NCI-H1417 (cell line): ENCODE measurements at regions not wholly inside any gene's neighbourhood (a gene's known extent, or its start where the extent isn't known, plus 50 kb on each side); places are given as distances from the start of the nearest gene placed in this dataset.
A peak's percentile ranks its signal among the peaks of the same experiment; 100 is the strongest.
"Not testable (repeated sequence)": the region's sequence is repeated elsewhere in the genome, so short reads cannot be mapped to it uniquely, and the experiment has no call there.

ENCODE experiments used
- DNase-seq, 3 experiments: peaks; one replicate each; lab custom pipeline; 2025; lab: John Stamatoyannopoulos, UW

DNA sequence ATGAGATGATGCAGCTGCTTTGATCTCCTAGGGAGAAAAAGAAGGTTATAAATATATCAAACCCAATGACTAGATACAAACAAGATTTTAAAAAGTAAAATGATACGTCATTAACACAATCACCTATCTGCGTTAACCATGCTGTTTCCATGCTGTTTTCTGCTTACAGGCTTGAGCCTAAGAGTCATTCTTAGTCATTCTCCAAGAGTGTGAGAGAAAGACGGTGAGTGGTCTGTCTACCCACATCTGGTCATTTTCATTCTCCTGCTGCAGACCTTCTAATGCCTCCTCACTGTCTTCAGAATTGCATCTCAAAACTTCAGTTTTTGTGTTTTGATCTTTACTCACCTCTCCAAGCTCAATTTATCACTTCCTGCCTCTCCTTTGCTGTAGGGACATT, 98.0 kb upstream of the ELMO1 start:
- no peak for DNase-seq

- peak in 1 of 3 experiments; percentile 19 for DNase-seq
These were observed 100.6 kb upstream of the ELMO1 start for GRCh38 chr7:37549076-37549931.

GRCh38 chr7:37550426-37550825, 101.8 kb upstream of the ELMO1 start:
- DNase-seq = no peak

DNA sequence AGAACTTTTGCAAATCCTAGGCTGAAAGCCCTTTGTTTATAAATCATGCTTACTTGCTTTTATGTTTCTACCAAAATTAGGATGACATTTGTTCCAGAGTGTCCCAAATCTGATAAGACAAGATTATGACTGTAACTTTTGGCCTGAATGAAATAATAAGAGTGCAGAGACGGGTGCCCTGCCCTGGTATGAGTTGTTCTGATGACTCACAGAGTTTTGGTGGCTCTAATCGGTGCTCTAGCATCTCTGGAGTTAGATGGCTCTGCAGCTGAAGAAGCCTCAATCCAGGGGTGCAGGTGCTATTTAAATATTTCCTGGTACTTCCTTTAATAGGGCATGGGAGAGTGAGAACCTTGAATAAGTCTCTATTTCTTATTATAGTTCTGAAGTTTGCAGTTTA, 102.2 kb upstream of the ELMO1 start:
- no peak for DNase-seq

DNA sequence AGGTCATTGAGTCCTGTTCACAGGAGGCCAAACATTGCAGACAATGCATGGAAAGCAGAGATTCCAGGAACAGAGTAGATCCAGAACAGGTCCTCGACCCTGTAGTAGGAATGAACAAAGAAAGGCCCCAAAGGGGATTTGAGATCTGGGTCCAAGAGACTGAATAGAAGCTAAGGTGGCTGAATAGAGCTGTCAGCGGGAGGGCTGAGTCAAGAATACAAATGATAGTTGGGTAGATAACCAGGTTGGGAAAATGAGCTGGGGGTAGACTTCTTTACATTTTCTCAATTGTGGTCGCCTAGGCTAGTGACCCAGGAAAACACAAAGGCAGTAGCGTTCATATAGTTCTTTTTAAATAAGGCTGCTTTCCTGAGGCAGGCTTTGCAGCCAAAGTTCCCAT, 103.4 kb upstream of the ELMO1 start:
- DNase-seq = no peak

DNA sequence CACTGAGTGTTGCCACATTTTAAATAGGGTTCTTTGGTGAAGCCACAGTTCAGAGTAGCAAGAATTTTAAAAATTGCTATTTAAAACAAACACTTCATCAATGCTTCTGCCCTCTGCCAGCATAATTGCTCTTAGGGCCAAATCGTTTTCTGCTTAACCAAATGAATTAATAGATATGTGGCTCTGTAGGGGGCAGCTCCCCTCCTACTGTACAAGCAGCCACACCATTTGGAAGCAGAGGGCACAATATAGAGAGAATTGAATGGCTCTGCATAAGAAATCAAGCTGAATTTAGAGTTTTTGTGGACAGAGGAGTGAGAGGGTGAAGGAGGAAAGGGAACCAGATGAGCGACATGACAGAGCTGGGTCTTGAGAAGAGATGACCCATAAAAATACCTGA, 103.8 kb upstream of the ELMO1 start:
- not testable (repeated sequence) for DNase-seq

GRCh38 chr7:37555528-37555927, 106.9 kb upstream of the ELMO1 start:
- DNase-seq = no peak

DNA sequence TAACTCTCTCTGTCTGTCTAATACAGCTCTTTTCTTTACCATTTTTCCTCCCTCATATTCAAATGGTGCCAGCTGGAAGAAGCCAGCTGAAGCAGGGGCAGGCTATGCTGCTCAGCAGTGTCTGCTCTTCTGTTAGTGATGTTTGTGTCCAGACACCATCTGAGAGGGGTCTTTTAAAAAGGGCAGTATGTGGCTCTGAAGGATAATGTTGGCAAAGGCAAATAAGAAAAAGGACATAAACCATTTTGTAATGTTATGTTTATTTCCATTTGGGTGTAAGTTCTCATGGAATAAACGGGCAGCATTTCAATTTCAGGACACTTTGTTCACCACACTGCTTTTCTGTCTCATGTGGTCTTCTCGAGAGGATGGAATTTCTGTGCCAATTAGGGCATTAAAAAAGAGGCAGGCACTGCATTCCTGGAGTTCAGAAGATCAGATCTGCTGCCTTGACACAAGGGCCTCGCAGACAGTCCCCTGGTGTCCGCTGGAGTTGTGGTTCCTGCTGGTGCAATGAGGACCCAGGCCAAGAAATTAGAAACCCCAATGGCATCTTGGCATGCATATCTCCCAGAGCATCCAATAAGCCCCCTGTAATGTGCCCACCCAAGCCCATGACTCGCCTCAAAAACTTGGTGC, 109.0 kb upstream of the ELMO1 start:
- DNase-seq = no peak

GRCh38 chr7:37558320-37559096, 109.8 kb upstream of the ELMO1 start:
- no peak for DNase-seq

GRCh38 chr7:37570145-37570544, 113.4 kb upstream of the GPR141 start:
- no peak for DNase-seq

- DNase-seq = no peak
These were observed 111.8 kb upstream of the GPR141 start for GRCh38 chr7:37571806-37572205.

GRCh38 chr7:37577412-37577811, 106.2 kb upstream of the GPR141 start:
- no peak for DNase-seq

DNA sequence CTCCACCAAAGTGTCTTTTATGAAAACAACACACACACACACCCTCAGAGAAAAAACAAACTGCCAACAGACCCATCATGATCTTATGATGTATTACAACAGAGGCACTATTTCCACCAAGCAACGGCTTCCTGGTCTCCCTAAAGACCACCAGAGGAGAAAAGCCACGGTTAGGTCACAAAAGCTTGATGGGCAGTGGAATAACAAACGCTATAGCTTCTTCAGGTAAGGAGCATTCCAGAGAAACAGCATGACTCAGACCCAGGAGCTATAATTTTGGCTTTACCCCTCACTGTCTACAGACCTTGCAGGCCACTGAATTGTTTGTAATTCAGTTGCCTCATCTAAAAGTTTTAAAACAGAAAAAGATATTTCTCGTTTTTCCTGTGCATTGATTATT, 105.7 kb upstream of the GPR141 start:
- DNase-seq = no peak

DNA sequence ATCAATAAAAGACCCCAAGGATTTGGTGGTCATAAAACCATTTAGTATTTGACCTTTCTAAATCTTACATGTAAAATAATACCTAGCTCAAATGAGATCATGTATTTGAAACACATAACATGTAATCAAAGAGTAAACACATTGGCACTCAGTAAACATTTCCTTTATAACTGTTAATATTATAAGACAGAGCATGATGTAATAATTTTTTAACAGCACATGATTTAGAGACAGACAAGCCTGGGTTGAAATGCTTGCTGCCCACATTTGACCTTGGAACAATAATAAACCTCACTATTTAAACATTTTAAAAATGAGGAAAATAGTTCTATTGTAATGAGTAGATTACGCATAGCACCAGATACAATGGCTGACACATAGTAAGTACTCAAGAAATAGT, 105.2 kb upstream of the GPR141 start:
- DNase-seq = no peak

DNA sequence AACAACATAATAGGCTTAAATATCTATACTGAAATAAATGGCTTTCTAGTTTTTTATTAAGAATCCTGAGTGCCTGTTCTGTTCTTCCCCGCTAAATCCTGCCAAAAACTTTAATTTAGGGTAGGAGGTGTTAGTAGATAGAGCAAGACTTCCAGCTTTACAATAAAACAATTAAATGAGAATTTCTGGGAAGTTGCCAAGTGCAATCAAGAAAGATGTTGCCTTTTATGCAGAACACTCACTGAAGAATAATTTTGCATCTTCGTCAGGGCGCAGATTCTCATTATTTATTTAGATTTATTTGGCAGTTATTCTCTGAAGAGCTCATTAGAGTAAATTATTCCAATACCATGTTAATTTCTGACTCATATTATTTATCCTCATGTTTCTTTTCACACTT, 103.2 kb upstream of the GPR141 start:
- no peak for DNase-seq

DNA sequence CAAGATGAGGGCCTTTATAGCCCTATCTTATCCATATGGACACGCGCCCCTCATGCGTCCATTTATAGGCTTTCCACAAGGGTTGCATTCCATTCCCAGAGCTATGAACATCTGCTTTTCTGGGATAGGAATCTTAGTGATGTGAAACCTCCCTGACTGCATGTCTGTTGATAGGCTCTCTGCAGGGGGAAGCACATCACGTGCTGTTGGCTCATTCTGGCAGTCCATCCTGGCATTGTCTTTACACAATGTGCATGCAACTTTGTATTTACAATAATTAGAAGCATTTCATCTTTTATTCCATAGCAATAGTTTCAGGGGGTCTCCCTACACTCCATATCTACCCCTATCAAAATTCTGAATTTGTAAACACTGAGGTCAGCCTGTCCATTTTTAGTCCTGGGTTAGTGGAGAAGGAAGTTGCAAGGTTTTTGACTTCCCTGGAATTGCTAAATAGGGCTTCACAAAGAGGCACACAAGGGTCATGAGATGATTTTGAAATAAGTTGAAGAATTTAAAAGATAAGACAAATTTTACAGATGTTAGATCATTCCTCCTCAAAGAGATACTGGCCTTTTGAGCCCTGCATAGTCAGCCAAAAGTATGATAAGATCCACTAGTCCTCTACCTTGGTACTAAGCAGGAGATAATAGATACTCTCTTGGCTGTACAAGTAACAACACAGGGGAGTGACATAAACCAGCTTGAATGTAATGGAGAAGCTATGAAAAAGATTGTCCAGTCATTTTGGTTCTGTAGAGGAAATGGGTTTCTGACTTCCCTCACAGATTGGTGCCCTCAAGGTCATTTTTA, 98.7 kb upstream of the GPR141 start:
- DNase-seq = not testable (repeated sequence)

DNA sequence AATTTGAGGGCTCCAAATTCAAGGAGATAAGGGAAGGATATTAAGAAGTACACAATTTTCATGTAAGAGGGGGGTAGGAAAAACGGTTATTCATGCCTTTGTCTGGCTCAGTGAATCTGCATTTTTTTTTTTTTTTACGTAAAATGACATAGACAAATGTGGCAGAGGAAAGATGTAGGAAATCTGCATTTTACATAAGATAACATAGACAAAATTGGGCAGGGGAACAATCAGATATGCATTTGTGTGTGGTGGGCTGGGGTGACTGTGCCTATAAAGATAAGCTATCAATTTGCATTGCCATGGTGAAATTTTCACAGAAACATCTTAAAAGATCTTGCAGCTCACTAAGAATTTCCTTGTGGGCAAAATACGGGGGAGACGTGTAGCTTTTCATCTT, 92.7 kb upstream of the GPR141 start:
- no peak for DNase-seq

GRCh38 chr7:37592366-37592765, 91.2 kb upstream of the GPR141 start:
- peak in 1 of 3 experiments; percentile 39 for DNase-seq

DNA sequence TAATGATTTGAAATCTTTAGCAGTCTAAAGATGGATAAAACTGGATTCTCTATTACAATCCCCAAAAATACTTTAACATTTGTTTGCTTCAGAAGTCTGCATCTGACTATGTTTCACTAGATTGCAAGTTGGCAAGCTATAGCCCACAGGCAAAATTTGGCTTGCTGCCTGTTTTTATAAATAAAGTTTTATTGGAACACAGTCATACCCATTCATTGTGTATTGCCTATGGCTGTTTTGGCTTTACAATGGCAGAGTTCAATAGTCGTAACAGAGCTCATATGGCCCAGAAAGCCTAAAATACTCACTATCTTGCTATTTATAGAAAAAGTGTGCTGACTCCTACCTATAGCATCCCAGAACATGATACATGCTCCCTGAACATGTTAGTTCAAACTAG, 89.0 kb upstream of the GPR141 start:
- DNase-seq = no peak

DNA sequence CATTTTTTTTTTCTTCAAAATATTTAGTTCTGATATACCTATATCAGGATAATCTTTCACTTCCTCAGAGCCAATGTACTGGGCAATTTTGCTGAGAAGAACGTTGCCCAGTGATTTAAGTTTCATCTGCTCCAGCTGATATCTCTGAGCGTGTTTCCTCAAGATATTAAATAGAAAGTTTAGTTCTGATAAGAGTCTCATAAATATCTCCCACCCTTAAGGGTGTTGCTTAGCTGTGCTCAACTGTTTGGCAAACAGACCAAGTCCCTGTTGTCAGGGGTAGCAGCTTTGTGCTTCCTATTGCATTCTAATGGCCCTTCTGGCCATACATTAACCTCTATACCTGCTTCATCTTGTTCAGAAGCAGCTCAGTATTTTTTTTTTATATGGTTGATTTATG, 84.7 kb upstream of the GPR141 start:
- DNase-seq = no peak

DNA sequence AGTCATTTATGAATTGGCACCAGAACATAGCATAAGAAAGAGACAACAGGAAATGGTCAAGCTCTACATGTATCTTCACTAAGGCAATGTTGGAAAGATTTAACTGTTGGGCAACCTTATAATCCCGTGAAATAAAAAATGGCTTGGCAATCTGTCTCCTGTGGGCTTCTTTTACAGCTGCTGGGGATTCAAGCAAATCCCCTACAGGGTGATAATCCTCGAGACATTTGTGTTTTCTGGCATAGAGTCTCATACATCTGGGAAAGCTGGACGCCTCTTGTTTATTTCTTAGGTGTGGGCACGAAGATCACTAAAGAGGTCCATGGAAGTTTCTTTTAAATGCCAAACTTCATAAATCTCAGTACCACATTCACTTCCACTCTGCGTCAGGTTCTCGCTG, 82.2 kb upstream of the GPR141 start:
- no peak for DNase-seq

- DNase-seq = no peak
These were observed 79.5 kb upstream of the GPR141 start for GRCh38 chr7:37604078-37604477.
